Psoas muscle (tissue), 7 donors: ENCODE measurements at regions not wholly inside any gene's neighbourhood (a gene's known extent, or its start where the extent isn't known, plus 50 kb on each side); places are given as distances from the start of the nearest gene placed in this dataset.

Source experiments
- ATAC-seq, 4 donors: fragments of 200-7000 bp; cut with Tn5 transposase; one replicate each; pipeline ENCODE4 v1.9.1; 2020; ENCODE audit warnings: moderate library complexity in 3 of 4, mild to moderate bottlenecking in 2 of 4
- DNase-seq, 2 donors: peaks; one replicate each; pipeline ENCODE4 v3.0.0-alpha.2; 2020
- H3K27ac ChIP-seq: fragments of 200-600 bp; one replicate; pipeline ENCODE4 v1.8.0; 2022
- H3K27me3 ChIP-seq, 3 donors: fragments of 200-600 bp in 1 of 3; one replicate each; pipeline versions ENCODE4 v1.6.1 to v1.8.0; 2013 to 2022; ENCODE audit warnings: low read length in 2 of 3, mild to moderate bottlenecking in 2 of 3, moderate library complexity in 1 of 3; ENCODE audit not compliant: insufficient read depth in 3 of 3
- H3K36me3 ChIP-seq, 2 donors: fragments of 200-600 bp in 1 of 2; one replicate each; pipeline versions ENCODE4 v1.6.1 to v1.8.0; 2013 to 2022; ENCODE audit warnings: low read depth in 1 of 2, mild to moderate bottlenecking in 1 of 2, moderate library complexity in 1 of 2; ENCODE audit not compliant: insufficient read depth in 1 of 2
- H3K4me1 ChIP-seq: fragments of 200-600 bp; one replicate; pipeline ENCODE4 v1.8.0; 2022
- H3K4me3 ChIP-seq: fragments of 200-600 bp; one replicate; pipeline ENCODE4 v1.8.0; 2022; ENCODE audit warnings: mild to moderate bottlenecking
- H3K9me3 ChIP-seq: fragments of 200-600 bp; one replicate; pipeline ENCODE4 v1.8.0; 2022
- CTCF ChIP-seq: fragments of 200-600 bp; IDR thresholded peaks from one replicate; pipeline ENCODE4 v1.8.0; 2022; ENCODE audit warnings: antibody characterized with exemption
- WGBS, 3 donors: extraction: QIAGEN DNeasy Blood & Tissue Kit; methylation state at CpG; one replicate each; pipeline versions ENCODE4 v1.1.6 to v1.1.7; 2013; 5-methylcytosine and 5-hydroxymethylcytosine counted together
- intact Hi-C, 2 donors: fragments of 100-400 bp; cut with DNase I; formaldehyde crosslinking; loops; one replicate each; pipeline versions ENCODE4 v1.11.0 to v1.14.2; 2022
- donor health status: healthy with polysubstance abuse.
- donor health status: DM: no; HTN: no; CAD: no; lungs with moderate emphysema.
- donor health status: Bipolar disorder and iron deficiency.
- donor health status: healthy.
- donor health status: DM: yes; HTN: yes; CAD: no.
- donor health status: DM: no; HTN: no; CAD: no.
- donor health status: DM: yes; HTN: yes; CAD: no.

- Histone ChIP-seq H3K36me3 (no peaks in the 10 kb centered on the region), H3K27ac (no peak overlapping the region), H3K27me3 (no peaks in the 10 kb centered on the region), H3K9me3 (no peaks in the 10 kb centered on the region), H3K4me3 (no peak overlapping the region), H3K4me1 (no peaks in the 10 kb centered on the region)
- intact Hi-C loops = no loop called here
- WGBS, 3 donors = 24 to 47% (median 38%) methylated on average over 1 of the region's 1 CpG
- DNase-seq = no peak
- no peak for ATAC-seq
- no peak for TF ChIP-seq CTCF
Observed at GRCh38 chr9:115202181-115202580, 84.2 kb upstream of the TNC start.

DNA sequence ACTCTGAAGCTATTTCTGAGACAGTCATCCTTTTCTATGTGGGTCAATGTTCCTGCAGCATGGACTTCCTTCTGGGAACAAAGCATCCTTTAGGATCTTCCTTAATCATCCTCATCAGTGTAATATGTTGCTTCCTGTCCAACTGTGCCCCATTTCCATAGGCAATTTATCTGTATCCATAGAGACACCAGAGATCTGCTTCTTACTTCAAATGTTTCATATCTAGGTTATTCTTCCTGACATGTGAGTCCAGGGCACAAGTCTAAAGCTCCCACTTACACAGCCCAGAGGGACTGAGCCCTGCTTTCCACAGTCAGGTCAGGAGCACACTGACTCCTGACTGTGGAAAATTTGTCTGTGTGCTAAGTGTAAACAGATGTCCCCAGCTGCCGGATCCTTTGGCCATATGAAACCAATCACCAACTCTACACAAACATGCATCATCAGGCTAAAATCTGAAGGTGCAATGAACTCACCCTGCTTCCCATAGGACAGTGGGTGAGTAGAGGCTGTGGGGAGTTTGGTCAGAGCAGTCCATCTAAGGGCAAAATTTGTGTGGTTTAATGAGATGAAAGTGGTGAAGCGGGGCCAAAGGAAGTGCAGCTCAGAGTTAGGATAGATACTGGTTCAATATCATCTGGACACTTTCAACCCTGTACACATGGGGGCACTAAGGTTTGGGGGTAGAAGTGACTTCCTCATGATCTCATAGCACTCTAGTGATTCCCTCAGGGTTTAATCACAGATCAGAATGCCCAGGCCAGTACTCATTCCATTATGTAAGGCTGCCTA is 85.2 kb upstream of the TNC start:
- DNase-seq (no peak), ATAC-seq (no peak)
- no peak for TF ChIP-seq CTCF
- Histone ChIP-seq H3K27ac (no peak overlapping the region), H3K4me1 (no peaks in the 10 kb centered on the region), H3K9me3 (no peaks in the 10 kb centered on the region), H3K36me3 (no peaks in the 10 kb centered on the region), H3K4me3 (no peak overlapping the region), H3K27me3 (no peaks in the 10 kb centered on the region)
- intact Hi-C loops = no loop called here
- 60 to 66% (median 63%) methylated on average over 2 of the region's 2 CpGs for WGBS, 3 donors

DNA sequence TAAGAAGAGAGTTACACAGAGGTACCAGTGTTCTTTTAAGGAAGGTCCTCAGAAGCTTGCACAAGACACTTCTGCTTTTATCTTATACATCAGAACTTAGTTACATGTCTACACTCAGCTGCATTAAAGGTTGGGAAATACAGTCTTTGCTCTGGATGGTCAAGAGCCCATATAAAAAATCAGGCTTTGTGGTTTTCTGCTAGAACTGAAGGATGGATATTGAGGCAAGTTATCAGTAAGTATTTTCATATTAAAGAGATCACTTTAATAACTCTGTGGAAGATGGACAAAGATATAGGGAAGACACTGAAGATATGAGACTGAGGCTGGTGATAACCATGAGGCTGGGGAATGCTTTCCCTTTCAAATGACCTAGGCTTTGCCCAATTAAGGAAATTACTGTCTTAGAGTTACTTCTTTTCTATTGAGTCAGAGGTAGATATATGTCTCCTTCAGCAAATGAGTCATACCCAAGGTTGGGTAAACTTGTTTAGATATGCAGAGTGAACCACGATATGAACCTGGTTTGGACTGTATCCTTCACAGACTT is 87.0 kb upstream of the TNC start:
- ATAC-seq = no peak
- H3K4me3 ChIP-seq = no peak overlapping the region
- 82 to 84% (median 83%) methylated on average over 1 of the region's 1 CpG for WGBS, 3 donors
- H3K27ac ChIP-seq = no peak overlapping the region
- H3K36me3 ChIP-seq = no peaks in the 10 kb centered on the region
- DNase-seq = no peak
- intact Hi-C loops = no loop called here
- TF ChIP-seq CTCF = no peak
- H3K9me3 ChIP-seq = no peaks in the 10 kb centered on the region
- H3K4me1 ChIP-seq = no peaks in the 10 kb centered on the region
- no peaks in the 10 kb centered on the region for H3K27me3 ChIP-seq

GRCh38 chr9:115207003-115207836 is 89.3 kb upstream of the TNC start:
- 63 to 70% (median 65%) methylated on average over 3 of the region's 3 CpGs for WGBS, 3 donors
- no peak overlapping the region for H3K27ac ChIP-seq
- no peak for ATAC-seq
- no peak for DNase-seq
- TF ChIP-seq CTCF = no peak
- H3K9me3 ChIP-seq = no peaks in the 10 kb centered on the region
- intact Hi-C loops = no loop called here
- no peak overlapping the region for H3K4me3 ChIP-seq
- H3K27me3 ChIP-seq = no peaks in the 10 kb centered on the region
- H3K4me1 ChIP-seq = peaks cover 6% of the 10 kb centered on the region
- H3K36me3 ChIP-seq = no peaks in the 10 kb centered on the region
